ENCODE measurements at regions not wholly inside any gene's neighbourhood (a gene's known extent, or its start where the extent isn't known, plus 50 kb on each side); places are given as distances from the start of the nearest gene placed in this dataset.

DNA sequence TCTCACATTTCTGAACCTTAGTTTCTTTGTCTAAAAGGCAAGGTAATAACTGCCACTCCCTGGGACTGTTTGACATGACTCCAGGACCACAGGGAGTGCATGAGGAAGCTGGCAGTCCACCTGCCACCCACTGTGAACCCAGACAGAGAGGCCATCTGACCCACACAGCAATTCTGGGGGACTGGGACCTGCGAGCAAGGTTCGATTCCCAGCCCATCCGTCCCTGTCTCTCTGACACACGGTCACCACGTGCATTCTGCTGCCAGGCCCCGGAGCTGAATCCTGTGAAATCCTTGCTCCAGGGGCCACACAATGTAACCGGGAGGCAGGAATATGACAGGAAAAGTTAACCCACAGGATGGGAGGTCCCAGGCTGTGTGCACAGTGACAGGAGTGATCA is 218.8 kb upstream of the FOXF1 start:
- H3K4me1 Mint-ChIP-seq (ENCODE audit: low read depth, unreplicated experiment): peaks cover 68% of the 10 kb centered on the region
- peak overlapping the region; percentile 36 for H3K4me3 Mint-ChIP-seq (ENCODE audit: unreplicated experiment)
- TF ChIP-seq, protein P1, sequence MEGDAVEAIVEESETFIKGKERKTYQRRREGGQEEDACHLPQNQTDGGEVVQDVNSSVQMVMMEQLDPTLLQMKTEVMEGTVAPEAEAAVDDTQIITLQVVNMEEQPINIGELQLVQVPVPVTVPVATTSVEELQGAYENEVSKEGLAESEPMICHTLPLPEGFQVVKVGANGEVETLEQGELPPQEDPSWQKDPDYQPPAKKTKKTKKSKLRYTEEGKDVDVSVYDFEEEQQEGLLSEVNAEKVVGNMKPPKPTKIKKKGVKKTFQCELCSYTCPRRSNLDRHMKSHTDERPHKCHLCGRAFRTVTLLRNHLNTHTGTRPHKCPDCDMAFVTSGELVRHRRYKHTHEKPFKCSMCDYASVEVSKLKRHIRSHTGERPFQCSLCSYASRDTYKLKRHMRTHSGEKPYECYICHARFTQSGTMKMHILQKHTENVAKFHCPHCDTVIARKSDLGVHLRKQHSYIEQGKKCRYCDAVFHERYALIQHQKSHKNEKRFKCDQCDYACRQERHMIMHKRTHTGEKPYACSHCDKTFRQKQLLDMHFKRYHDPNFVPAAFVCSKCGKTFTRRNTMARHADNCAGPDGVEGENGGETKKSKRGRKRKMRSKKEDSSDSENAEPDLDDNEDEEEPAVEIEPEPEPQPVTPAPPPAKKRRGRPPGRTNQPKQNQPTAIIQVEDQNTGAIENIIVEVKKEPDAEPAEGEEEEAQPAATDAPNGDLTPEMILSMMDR (IDR thresholded peaks at IDR 0.05; ENCODE audit: partially characterized antibody, unreplicated experiment): no peak
- no peak for DNase-seq
- peaks cover 9% of the 10 kb centered on the region for H3K9me3 Mint-ChIP-seq (ENCODE audit: unreplicated experiment)
- H3K27ac Mint-ChIP-seq (ENCODE audit: unreplicated experiment): peak overlapping the region; percentile 25
- no peaks in the 10 kb centered on the region for H3K36me3 Mint-ChIP-seq (ENCODE audit: unreplicated experiment)
- peaks cover 17% of the 10 kb centered on the region for H3K27me3 Mint-ChIP-seq (ENCODE audit: unreplicated experiment)

DNA sequence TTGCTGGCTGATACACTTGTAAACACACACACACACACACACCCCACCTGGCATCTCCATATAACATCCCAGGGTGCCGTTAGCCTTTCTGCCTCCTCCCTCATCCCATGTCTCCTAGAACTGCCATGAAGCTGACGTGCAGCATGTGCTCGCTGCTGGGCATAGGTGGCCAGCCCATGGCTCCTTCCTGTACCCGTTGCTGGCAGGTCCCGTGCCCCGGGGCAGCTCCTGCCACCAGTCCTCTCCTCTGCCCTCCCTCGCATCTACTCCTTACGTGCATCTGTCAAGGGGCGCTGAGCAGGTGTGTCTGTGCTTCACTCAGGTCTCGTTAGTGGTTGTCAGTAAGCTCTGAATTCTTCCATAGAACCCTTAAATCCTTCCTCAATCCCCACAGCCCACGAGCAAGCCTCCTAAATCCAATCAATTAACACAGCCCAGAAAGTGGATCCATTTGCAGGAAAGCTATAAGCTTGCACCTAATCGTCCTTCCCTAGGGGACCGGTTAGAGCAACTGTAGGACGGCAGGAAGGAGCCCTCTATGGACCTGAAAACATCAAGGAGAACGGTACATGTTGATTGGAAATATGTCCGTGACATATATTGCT is 218.1 kb upstream of the FOXF1 start:
- peak overlapping the region; percentile 12 for H3K27ac Mint-ChIP-seq (ENCODE audit: unreplicated experiment)
- H3K4me1 Mint-ChIP-seq (ENCODE audit: low read depth, unreplicated experiment): peaks cover 74% of the 10 kb centered on the region
- no peaks in the 10 kb centered on the region for H3K36me3 Mint-ChIP-seq (ENCODE audit: unreplicated experiment)
- H3K9me3 Mint-ChIP-seq (ENCODE audit: unreplicated experiment): peaks cover 9% of the 10 kb centered on the region
- no peak for DNase-seq
- peaks cover 14% of the 10 kb centered on the region for H3K27me3 Mint-ChIP-seq (ENCODE audit: unreplicated experiment)
- TF ChIP-seq, protein P1 (IDR thresholded peaks at IDR 0.05; ENCODE audit: partially characterized antibody, unreplicated experiment): no peak
- H3K4me3 Mint-ChIP-seq (ENCODE audit: unreplicated experiment): peak overlapping the region; percentile 4

DNA sequence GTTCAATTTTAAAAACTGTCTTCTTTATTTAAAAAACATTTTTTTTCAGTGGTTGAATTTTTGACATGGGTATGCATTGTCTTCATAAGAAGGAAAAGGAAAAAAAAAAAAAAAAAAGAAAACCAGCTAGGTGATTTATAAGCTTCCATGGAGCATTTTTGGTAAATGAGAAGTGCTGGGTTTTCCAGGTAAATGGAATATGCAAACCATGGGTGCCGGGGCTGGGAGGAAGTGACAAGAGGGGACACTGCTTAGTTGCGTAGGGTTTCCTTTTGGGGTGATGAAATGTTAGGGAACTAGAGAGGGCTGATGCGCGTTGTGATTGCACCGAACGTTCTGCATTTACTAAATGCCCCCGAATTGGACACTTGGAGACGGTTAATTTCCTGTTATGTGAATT is 217.4 kb upstream of the FOXF1 start:
- no peaks in the 10 kb centered on the region for H3K36me3 Mint-ChIP-seq (ENCODE audit: unreplicated experiment)
- H3K4me1 Mint-ChIP-seq (ENCODE audit: low read depth, unreplicated experiment): peaks cover 73% of the 10 kb centered on the region
- H3K9me3 Mint-ChIP-seq (ENCODE audit: unreplicated experiment): peaks cover 9% of the 10 kb centered on the region
- DNase-seq: no peak
- H3K4me3 Mint-ChIP-seq (ENCODE audit: unreplicated experiment): no peak overlapping the region
- H3K27ac Mint-ChIP-seq (ENCODE audit: unreplicated experiment): no peak overlapping the region
- TF ChIP-seq, protein P1 (IDR thresholded peaks at IDR 0.05; ENCODE audit: partially characterized antibody, unreplicated experiment): no peak
- H3K27me3 Mint-ChIP-seq (ENCODE audit: unreplicated experiment): peaks cover 10% of the 10 kb centered on the region

DNA sequence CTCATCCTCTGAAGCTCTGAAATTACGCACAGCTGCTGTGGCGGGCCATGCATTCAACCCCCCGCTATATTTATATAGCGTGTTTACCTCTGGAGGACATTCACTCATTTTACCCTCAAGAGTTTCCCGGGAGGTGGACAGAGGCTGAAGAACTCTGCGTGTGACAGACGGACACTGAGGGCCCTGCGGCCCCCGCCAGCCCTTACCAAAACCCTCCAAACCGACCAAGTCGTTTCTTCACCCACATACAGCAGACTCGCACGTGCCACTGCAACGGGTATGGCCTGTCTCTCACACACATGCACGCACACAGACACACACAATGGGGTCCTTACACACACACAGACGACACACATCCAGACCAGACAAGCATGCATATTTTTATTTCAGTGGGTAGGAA is 216.4 kb upstream of the FOXF1 start:
- H3K27ac Mint-ChIP-seq (ENCODE audit: unreplicated experiment): no peak overlapping the region

More for the DNA sequence above, 216.4 kb upstream of the FOXF1 start:
- H3K4me3 Mint-ChIP-seq (ENCODE audit: unreplicated experiment): no peak overlapping the region
- no peaks in the 10 kb centered on the region for H3K36me3 Mint-ChIP-seq (ENCODE audit: unreplicated experiment)
- H3K4me1 Mint-ChIP-seq (ENCODE audit: low read depth, unreplicated experiment): peaks cover 73% of the 10 kb centered on the region
- H3K27me3 Mint-ChIP-seq (ENCODE audit: unreplicated experiment): peaks cover 14% of the 10 kb centered on the region
- peaks cover 9% of the 10 kb centered on the region for H3K9me3 Mint-ChIP-seq (ENCODE audit: unreplicated experiment)
- DNase-seq: no peak
- TF ChIP-seq, protein P1 (IDR thresholded peaks at IDR 0.05; ENCODE audit: partially characterized antibody, unreplicated experiment): no peak

Data from glutamatergic neuron (in vitro differentiated cells).